Esophagus squamous epithelium (tissue), 5 donors: ENCODE measurements at regions not wholly inside any gene's neighbourhood (a gene's known extent, or its start where the extent isn't known, plus 50 kb on each side); places are given as distances from the start of the nearest gene placed in this dataset.

Experiments used
- DNase-seq: peaks from one replicate; lab custom pipeline; 2025; lab: John Stamatoyannopoulos, UW
- H3K27ac ChIP-seq, 4 donors: fragments of 200-600 bp; sonication (generic); one replicate each; pipeline ENCODE4 v1.5.1; 2016 to 2019; ENCODE audit warnings: mild to moderate bottlenecking in 1 of 4
- H3K27me3 ChIP-seq, 4 donors: fragments of 200-600 bp; sonication (generic); 1 replicate in 3 of 4; 2 replicates in 1 of 4; pipeline versions ENCODE4 v1.5.1 to v1.6.0; 2017 to 2021; ENCODE audit warnings: antibody characterized with exemption in 1 of 4
- H3K36me3 ChIP-seq, 3 donors: fragments of 200-600 bp; sonication (generic); one replicate each; pipeline ENCODE4 v1.5.1; 2016 to 2019
- H3K4me1 ChIP-seq, 3 donors: fragments of 200-600 bp; sonication (generic); one replicate each; pipeline ENCODE4 v1.5.1; 2017 to 2019
- H3K4me3 ChIP-seq, 4 donors: fragments of 200-600 bp; sonication (generic); 1 replicate in 3 of 4; 2 replicates in 1 of 4; pipeline ENCODE4 v1.5.1; 2016 to 2019; ENCODE audit warnings: mild to moderate bottlenecking in 2 of 4, moderate library complexity in 1 of 4
- H3K9me3 ChIP-seq, 3 donors: fragments of 200-600 bp; sonication (generic); one replicate each; pipeline ENCODE4 v1.5.1; 2016 to 2019
- POLR2A ChIP-seq, 4 donors: fragments of 450-650 bp; IDR thresholded peaks; one replicate each; pipeline ENCODE4 v1.6.1; 2017; ENCODE audit warnings: antibody characterized with exemption in 4 of 4, mild to moderate bottlenecking in 4 of 4, moderate library complexity in 3 of 4
- WGBS, 2 donors: methylation state at CpG; one replicate each; pipeline ENCODE4 v1.1.5; 2018; 5-methylcytosine and 5-hydroxymethylcytosine counted together
- intact Hi-C: fragments of 100-400 bp; cut with DNase I; formaldehyde crosslinking; loops from one replicate; pipeline ENCODE4 v1.15.0; 2022
- TF ChIP-seq, protein P1 (sequence below), 6 experiments: fragments of 450-650 bp in 4 of 6; fragments of 200-600 bp in 2 of 6; sonication (generic) in 2 of 6; IDR thresholded peaks; one replicate each; pipeline ENCODE4 v1.5.1; 2016 to 2019; ENCODE audit warnings: antibody characterized with exemption in 6 of 6, mild to moderate bottlenecking in 4 of 6, moderate library complexity in 4 of 6
- donor health status: DM: yes; HTN: yes; CAD: no.

DNA sequence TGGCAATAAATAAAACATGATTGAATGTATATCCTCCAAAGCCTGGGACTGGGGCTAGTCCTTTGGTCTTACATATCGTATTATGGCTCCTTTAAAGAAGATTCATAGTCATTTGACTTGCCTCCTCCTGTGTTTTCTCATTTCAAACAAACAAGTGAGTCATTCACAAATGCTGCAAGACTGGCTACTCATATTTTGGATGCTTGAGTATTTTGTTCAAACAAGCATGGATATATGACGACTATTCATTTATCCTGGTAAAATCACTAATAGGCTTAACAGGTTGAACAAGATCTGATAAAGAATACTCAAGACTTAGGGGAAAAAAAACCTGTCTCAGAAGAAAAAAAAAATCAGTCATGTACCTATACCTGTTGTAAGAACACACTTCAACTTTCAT, 111.1 kb upstream of the CCDC28A start:
- no peak for TF ChIP-seq POLR2A (IDR thresholded peaks at IDR 0.05)
- TF ChIP-seq, protein P1, sequence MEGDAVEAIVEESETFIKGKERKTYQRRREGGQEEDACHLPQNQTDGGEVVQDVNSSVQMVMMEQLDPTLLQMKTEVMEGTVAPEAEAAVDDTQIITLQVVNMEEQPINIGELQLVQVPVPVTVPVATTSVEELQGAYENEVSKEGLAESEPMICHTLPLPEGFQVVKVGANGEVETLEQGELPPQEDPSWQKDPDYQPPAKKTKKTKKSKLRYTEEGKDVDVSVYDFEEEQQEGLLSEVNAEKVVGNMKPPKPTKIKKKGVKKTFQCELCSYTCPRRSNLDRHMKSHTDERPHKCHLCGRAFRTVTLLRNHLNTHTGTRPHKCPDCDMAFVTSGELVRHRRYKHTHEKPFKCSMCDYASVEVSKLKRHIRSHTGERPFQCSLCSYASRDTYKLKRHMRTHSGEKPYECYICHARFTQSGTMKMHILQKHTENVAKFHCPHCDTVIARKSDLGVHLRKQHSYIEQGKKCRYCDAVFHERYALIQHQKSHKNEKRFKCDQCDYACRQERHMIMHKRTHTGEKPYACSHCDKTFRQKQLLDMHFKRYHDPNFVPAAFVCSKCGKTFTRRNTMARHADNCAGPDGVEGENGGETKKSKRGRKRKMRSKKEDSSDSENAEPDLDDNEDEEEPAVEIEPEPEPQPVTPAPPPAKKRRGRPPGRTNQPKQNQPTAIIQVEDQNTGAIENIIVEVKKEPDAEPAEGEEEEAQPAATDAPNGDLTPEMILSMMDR (IDR thresholded peaks at IDR 0.05) = no peak
- H3K9me3 ChIP-seq = no peaks in the 10 kb centered on the region
- WGBS, 2 donors = 29 to 36% methylated on average over 2 of the region's 2 CpGs
- no peak for DNase-seq
- H3K36me3 ChIP-seq = no peaks in the 10 kb centered on the region
- no peak overlapping the region for H3K4me3 ChIP-seq
- H3K27me3 ChIP-seq = no peaks in the 10 kb centered on the region
- peaks cover 0 to 38% (median 0%) of the 10 kb centered on the region in 3 donors for H3K4me1 ChIP-seq
- intact Hi-C loops = no loop called here
- peak overlapping the region in 3 of 4 donors; percentile 63 to 74 (median 73) for H3K27ac ChIP-seq

DNA sequence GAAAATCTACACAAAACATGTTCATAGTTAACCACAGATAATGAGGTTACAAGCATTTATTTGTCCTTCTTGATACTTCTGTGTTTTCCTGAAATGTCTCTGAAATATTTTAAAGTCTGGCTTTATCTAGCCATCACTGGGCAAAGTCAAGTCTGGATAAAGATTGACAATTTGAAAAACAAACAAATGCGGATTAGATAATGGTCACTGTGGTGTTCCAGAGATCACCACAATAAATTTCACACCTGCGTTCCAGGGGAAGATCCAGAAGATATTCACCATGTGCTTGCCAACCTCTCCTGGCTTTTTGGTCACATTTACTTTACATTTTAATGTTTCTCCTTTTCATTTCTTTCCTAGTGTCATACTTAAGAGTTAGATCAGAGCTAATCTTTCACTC, 109.7 kb upstream of the CCDC28A start:
- TF ChIP-seq POLR2A (IDR thresholded peaks at IDR 0.05) = no peak
- TF ChIP-seq, protein P1 (IDR thresholded peaks at IDR 0.05) = no peak

DNA sequence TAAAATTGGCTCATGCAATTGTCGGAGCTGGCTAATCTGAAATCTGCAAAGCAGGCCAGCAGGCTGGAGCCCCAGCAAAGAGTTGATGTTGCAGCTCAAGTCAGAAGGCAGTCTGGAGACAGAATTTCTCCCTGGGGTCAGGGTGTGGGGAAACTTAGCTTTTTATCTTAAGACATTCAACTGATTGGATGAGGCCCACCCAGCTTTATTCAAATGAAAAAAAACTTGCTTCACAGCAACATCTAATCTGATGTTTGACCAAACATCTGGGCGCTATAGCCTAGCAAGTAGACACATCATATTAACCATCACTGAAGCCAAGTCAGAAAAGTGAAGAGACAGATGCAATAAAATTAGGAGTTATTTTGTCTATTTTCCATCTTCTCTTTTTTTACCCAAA, 108.8 kb upstream of the CCDC28A start:
- 79 to 89% methylated on average over 2 of the region's 2 CpGs for WGBS, 2 donors
- intact Hi-C loops = no loop called here
- H3K27me3 ChIP-seq = no peaks in the 10 kb centered on the region
- TF ChIP-seq, protein P1 (IDR thresholded peaks at IDR 0.05) = no peak
- no peak for TF ChIP-seq POLR2A (IDR thresholded peaks at IDR 0.05)
- no peaks in the 10 kb centered on the region for H3K9me3 ChIP-seq
- no peak for DNase-seq
- H3K36me3 ChIP-seq = no peaks in the 10 kb centered on the region
- H3K4me1 ChIP-seq = peaks cover 0 to 36% (median 0%) of the 10 kb centered on the region in 3 donors
- H3K4me3 ChIP-seq = no peak overlapping the region
- no peak overlapping the region for H3K27ac ChIP-seq

More for the DNA sequence above, 109.7 kb upstream of the CCDC28A start:
- 86 to 90% methylated on average over 2 of the region's 2 CpGs for WGBS, 2 donors
- H3K27me3 ChIP-seq = no peaks in the 10 kb centered on the region
- no peaks in the 10 kb centered on the region for H3K36me3 ChIP-seq
- peaks cover 0 to 38% (median 0%) of the 10 kb centered on the region in 3 donors for H3K4me1 ChIP-seq
- H3K4me3 ChIP-seq = no peak overlapping the region
- no peak overlapping the region for H3K27ac ChIP-seq
- DNase-seq = no peak
- intact Hi-C loops = no loop called here
- H3K9me3 ChIP-seq = no peaks in the 10 kb centered on the region

DNA sequence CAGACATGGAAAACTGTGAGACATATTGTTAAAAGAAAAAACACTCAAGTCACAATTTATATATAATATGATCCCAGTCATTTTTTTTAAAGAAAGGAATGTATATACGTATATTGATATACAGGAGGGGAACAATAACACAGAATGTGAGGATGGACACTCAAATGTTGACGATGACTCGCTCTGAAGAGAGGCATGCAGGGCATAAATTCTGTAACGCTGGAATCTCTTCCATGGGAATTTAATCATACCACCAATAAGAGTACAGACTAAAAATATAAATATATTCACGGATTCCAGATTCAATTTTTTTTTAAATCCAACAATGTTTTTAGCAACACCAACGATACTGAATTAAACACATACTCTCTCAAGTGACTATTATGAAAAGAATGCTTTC, 106.9 kb upstream of the CCDC28A start:
- intact Hi-C loops = no loop called here
- 77 to 86% methylated on average over 6 of the region's 6 CpGs for WGBS, 2 donors

DNA sequence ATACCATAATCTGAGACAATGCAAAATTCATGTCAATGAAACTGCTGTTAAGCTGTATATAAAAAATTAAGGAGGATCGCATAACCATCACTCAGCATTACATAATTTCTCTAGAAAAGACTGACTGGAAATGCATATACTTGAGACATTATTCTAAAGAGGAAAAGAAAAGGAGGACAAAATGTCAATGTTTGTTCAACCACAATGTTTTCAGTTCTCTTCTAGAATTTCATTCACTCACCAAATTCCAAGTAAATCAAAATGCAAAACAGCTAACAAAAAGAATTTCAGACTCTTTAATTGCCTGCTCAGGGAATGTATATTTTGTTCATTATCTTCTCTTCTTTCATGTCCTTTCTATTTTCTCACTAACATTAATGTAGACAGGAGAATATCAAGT, 106.2 kb upstream of the CCDC28A start:
- DNase-seq = no peak
- H3K4me1 ChIP-seq = peaks cover 0 to 22% (median 0%) of the 10 kb centered on the region in 3 donors
- 63 to 83% methylated on average over 1 of the region's 1 CpG for WGBS, 2 donors

More for the DNA sequence above, 106.9 kb upstream of the CCDC28A start:
- TF ChIP-seq, protein P1 (IDR thresholded peaks at IDR 0.05) = no peak
- TF ChIP-seq POLR2A (IDR thresholded peaks at IDR 0.05) = no peak
- Histone ChIP-seq H3K27ac (no peak overlapping the region), H3K36me3 (no peaks in the 10 kb centered on the region), H3K27me3 (no peaks in the 10 kb centered on the region), H3K4me1 (peaks cover 0 to 30% (median 0%) of the 10 kb centered on the region in 3 donors), H3K9me3 (no peaks in the 10 kb centered on the region), H3K4me3 (no peak overlapping the region)
- no peak for DNase-seq

More for the DNA sequence above, 106.2 kb upstream of the CCDC28A start:
- H3K27ac ChIP-seq = no peak overlapping the region
- H3K36me3 ChIP-seq = no peaks in the 10 kb centered on the region
- no peaks in the 10 kb centered on the region for H3K27me3 ChIP-seq
- intact Hi-C loops = no loop called here
- TF ChIP-seq POLR2A (IDR thresholded peaks at IDR 0.05) = no peak
- TF ChIP-seq, protein P1 (IDR thresholded peaks at IDR 0.05) = no peak
- no peak overlapping the region for H3K4me3 ChIP-seq
- H3K9me3 ChIP-seq = no peaks in the 10 kb centered on the region
